Skeletal muscle tissue (tissue), 3 donors: ENCODE measurements at regions not wholly inside any gene's neighbourhood (a gene's known extent, or its start where the extent isn't known, plus 50 kb on each side); places are given as distances from the start of the nearest gene placed in this dataset.
"Not testable (repeated sequence)": the region's sequence is repeated elsewhere in the genome, so short reads cannot be mapped to it uniquely, and the experiment has no call there.

Experiments used
- H3K27ac ChIP-seq: one replicate; pipeline ENCODE4 v1.7.0; 2013; ENCODE audit warnings: mild to moderate bottlenecking, low read depth, low read length, inconsistent platforms
- H3K27me3 ChIP-seq, 3 donors: one replicate each; pipeline ENCODE4 v1.7.0; 2013; ENCODE audit warnings: low read length in 3 of 3; ENCODE audit not compliant: control insufficient read depth in 3 of 3, insufficient read depth in 3 of 3
- H3K36me3 ChIP-seq, 3 donors: one replicate each; pipeline ENCODE4 v1.7.0; 2013; ENCODE audit warnings: low read length in 3 of 3; ENCODE audit not compliant: control insufficient read depth in 3 of 3, insufficient read depth in 3 of 3
- H3K4me1 ChIP-seq, 3 donors: one replicate each; pipeline ENCODE4 v1.7.0; 2013; ENCODE audit warnings: low read length in 3 of 3, mild to moderate bottlenecking in 3 of 3; ENCODE audit not compliant: control insufficient read depth in 3 of 3, insufficient read depth in 3 of 3
- H3K4me3 ChIP-seq, 3 donors: one replicate each; pipeline ENCODE4 v1.7.0; 2013; ENCODE audit warnings: low read length in 3 of 3
- H3K9ac ChIP-seq, 3 donors: one replicate each; pipeline ENCODE4 v1.7.0; 2013; ENCODE audit warnings: low read length in 3 of 3, mild to moderate bottlenecking in 3 of 3, moderate library complexity in 2 of 3, low read depth in 1 of 3
- H3K9me3 ChIP-seq, 3 donors: one replicate each; pipeline ENCODE4 v1.7.0; 2013; ENCODE audit warnings: low read length in 3 of 3; ENCODE audit not compliant: control insufficient read depth in 3 of 3
- donor health status: Osteomylitis.

- H3K9ac ChIP-seq, result no peak overlapping the region
- H3K36me3 ChIP-seq, result no peaks in the 10 kb centered on the region
- H3K9me3 ChIP-seq, result no peaks in the 10 kb centered on the region
- H3K4me1 ChIP-seq, result no peaks in the 10 kb centered on the region
- H3K27me3 ChIP-seq, result no peaks in the 10 kb centered on the region
- no peak overlapping the region for H3K27ac ChIP-seq
- no peak overlapping the region for H3K4me3 ChIP-seq
Measured at GRCh38 chr2:186962085-186962747, 113.2 kb upstream of the ZSWIM2 start.

GRCh38 chr2:186960241-186960640 is 111.3 kb upstream of the ZSWIM2 start:
- not testable (repeated sequence) for H3K36me3 ChIP-seq, H3K9ac ChIP-seq, H3K4me1 ChIP-seq, H3K27ac ChIP-seq, H3K27me3 ChIP-seq, H3K4me3 ChIP-seq, H3K9me3 ChIP-seq

- H3K9me3 ChIP-seq, result no peaks in the 10 kb centered on the region
- no peak overlapping the region for H3K27ac ChIP-seq
- no peaks in the 10 kb centered on the region for H3K36me3 ChIP-seq
- no peak overlapping the region for H3K9ac ChIP-seq
- no peaks in the 10 kb centered on the region for H3K4me1 ChIP-seq
- H3K4me3 ChIP-seq, result no peak overlapping the region
- no peaks in the 10 kb centered on the region for H3K27me3 ChIP-seq
Measured at GRCh38 chr2:186959486-186959885, 110.5 kb upstream of the ZSWIM2 start.

GRCh38 chr2:186950694-186951093 is 101.7 kb upstream of the ZSWIM2 start:
- Histone ChIP-seq H3K9me3 (no peaks in the 10 kb centered on the region), H3K36me3 (no peaks in the 10 kb centered on the region), H3K4me1 (no peaks in the 10 kb centered on the region), H3K27me3 (no peaks in the 10 kb centered on the region), H3K9ac (no peak overlapping the region), H3K4me3 (no peak overlapping the region), H3K27ac (no peak overlapping the region)

GRCh38 chr2:186949726-186950256 is 100.8 kb upstream of the ZSWIM2 start:
- Histone ChIP-seq H3K36me3 (no peaks in the 10 kb centered on the region), H3K9ac (no peak overlapping the region), H3K4me3 (no peak overlapping the region), H3K27me3 (no peaks in the 10 kb centered on the region), H3K4me1 (no peaks in the 10 kb centered on the region), H3K9me3 (no peaks in the 10 kb centered on the region), H3K27ac (no peak overlapping the region)

GRCh38 chr2:186947516-186947915 is 98.5 kb upstream of the ZSWIM2 start:
- Histone ChIP-seq H3K36me3 (no peaks in the 10 kb centered on the region), H3K9me3 (no peaks in the 10 kb centered on the region), H3K9ac (no peak overlapping the region), H3K4me1 (no peaks in the 10 kb centered on the region), H3K4me3 (no peak overlapping the region), H3K27ac (no peak overlapping the region), H3K27me3 (no peaks in the 10 kb centered on the region)

GRCh38 chr2:186946896-186947467 is 98.0 kb upstream of the ZSWIM2 start:
- no peaks in the 10 kb centered on the region for H3K36me3 ChIP-seq
- H3K4me3 ChIP-seq, result no peak overlapping the region
- no peak overlapping the region for H3K9ac ChIP-seq
- H3K27ac ChIP-seq, result no peak overlapping the region
- no peaks in the 10 kb centered on the region for H3K9me3 ChIP-seq
- H3K27me3 ChIP-seq, result no peaks in the 10 kb centered on the region
- no peaks in the 10 kb centered on the region for H3K4me1 ChIP-seq

- H3K9ac ChIP-seq, result no peak overlapping the region
- no peak overlapping the region for H3K4me3 ChIP-seq
- H3K9me3 ChIP-seq, result no peaks in the 10 kb centered on the region
- H3K27me3 ChIP-seq, result no peaks in the 10 kb centered on the region
- no peak overlapping the region for H3K27ac ChIP-seq
- H3K4me1 ChIP-seq, result no peaks in the 10 kb centered on the region
- no peaks in the 10 kb centered on the region for H3K36me3 ChIP-seq
Measured at GRCh38 chr2:186941853-186942252, 92.9 kb upstream of the ZSWIM2 start.

- H3K4me1 ChIP-seq, result no peaks in the 10 kb centered on the region
- no peak overlapping the region for H3K9ac ChIP-seq
- no peaks in the 10 kb centered on the region for H3K36me3 ChIP-seq
- H3K4me3 ChIP-seq, result no peak overlapping the region
- no peaks in the 10 kb centered on the region for H3K9me3 ChIP-seq
- H3K27ac ChIP-seq, result no peak overlapping the region
- no peaks in the 10 kb centered on the region for H3K27me3 ChIP-seq
Measured at GRCh38 chr2:186940463-186940862, 91.5 kb upstream of the ZSWIM2 start.

GRCh38 chr2:186934420-186934819 is 85.5 kb upstream of the ZSWIM2 start:
- Histone ChIP-seq H3K9ac (no peak overlapping the region), H3K36me3 (no peaks in the 10 kb centered on the region), H3K4me3 (no peak overlapping the region), H3K9me3 (no peaks in the 10 kb centered on the region), H3K27me3 (no peaks in the 10 kb centered on the region), H3K27ac (no peak overlapping the region), H3K4me1 (no peaks in the 10 kb centered on the region)
